ENCODE measurements at regions not wholly inside any gene's neighbourhood (a gene's known extent, or its start where the extent isn't known, plus 50 kb on each side); places are given as distances from the start of the nearest gene placed in this dataset.

- intact Hi-C loops (cut with micrococcal nuclease): no loop called here
- no peak overlapping the region for H2AFZ ChIP-seq (ENCODE audit: insufficient read depth, low read depth, low read length, poor library complexity, severe bottlenecking)
- peak overlapping the region in 2 of 3 experiments; percentile 31 to 59 for H3K4me3 ChIP-seq (replicated peaks in 1 of 3; ENCODE audit: low read depth in 2 of 3, low read length in 3 of 3)
- TF ChIP-seq, protein P1, sequence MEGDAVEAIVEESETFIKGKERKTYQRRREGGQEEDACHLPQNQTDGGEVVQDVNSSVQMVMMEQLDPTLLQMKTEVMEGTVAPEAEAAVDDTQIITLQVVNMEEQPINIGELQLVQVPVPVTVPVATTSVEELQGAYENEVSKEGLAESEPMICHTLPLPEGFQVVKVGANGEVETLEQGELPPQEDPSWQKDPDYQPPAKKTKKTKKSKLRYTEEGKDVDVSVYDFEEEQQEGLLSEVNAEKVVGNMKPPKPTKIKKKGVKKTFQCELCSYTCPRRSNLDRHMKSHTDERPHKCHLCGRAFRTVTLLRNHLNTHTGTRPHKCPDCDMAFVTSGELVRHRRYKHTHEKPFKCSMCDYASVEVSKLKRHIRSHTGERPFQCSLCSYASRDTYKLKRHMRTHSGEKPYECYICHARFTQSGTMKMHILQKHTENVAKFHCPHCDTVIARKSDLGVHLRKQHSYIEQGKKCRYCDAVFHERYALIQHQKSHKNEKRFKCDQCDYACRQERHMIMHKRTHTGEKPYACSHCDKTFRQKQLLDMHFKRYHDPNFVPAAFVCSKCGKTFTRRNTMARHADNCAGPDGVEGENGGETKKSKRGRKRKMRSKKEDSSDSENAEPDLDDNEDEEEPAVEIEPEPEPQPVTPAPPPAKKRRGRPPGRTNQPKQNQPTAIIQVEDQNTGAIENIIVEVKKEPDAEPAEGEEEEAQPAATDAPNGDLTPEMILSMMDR (IDR thresholded peaks at IDR 0.05): no peak
- H3K4me1 ChIP-seq (ENCODE audit: control insufficient read depth in 1 of 2, insufficient read depth in 2 of 2, low read length in 2 of 2): peaks cover 43 to 51% of the 10 kb centered on the region in 2 donors
- H3K27me3 ChIP-seq (ENCODE audit: control insufficient read depth in 2 of 2, insufficient read depth in 2 of 2, low read length in 2 of 2): no peaks in the 10 kb centered on the region
- peak overlapping the region; percentile 70 to 89 (median 77) for H3K27ac Mint-ChIP-seq
- H3K4me1 Mint-ChIP-seq: peaks cover 55% of the 10 kb centered on the region
- 10% methylated on average over 2 of the region's 7 CpGs for WGBS (ENCODE audit: insufficient coverage)
- no peaks in the 10 kb centered on the region for H3K36me3 ChIP-seq (replicated peaks in 1 of 2; ENCODE audit: control insufficient read depth in 1 of 2, insufficient read depth in 2 of 2, low read length in 2 of 2)
- no peaks in the 10 kb centered on the region for H3K9me3 ChIP-seq (replicated peaks in 1 of 2; ENCODE audit: control insufficient read depth in 1 of 2, insufficient read depth in 1 of 2, low read length in 2 of 2)
- peak overlapping the region; percentile 17 to 66 for H3K4me3 Mint-ChIP-seq
- H3K9ac ChIP-seq (ENCODE audit: insufficient read depth, low read length, poor library complexity, severe bottlenecking): no peak overlapping the region
- H3K9me3 Mint-ChIP-seq: peaks cover 0 to 2% (median 0%) of the 10 kb centered on the region in 7 donors
- peak overlapping the region in 1 of 2 donors; percentile 63 for H3K27ac ChIP-seq (ENCODE audit: low read depth in 1 of 2, low read length in 2 of 2)
- no peaks in the 10 kb centered on the region for H3K36me3 Mint-ChIP-seq
- DNase-seq: peak; percentile 51 to 60 (median 59)
- no peaks in the 10 kb centered on the region for H3K27me3 Mint-ChIP-seq (ENCODE audit: low read depth in 3 of 3)
- no peaks in the 10 kb centered on the region for H3K79me2 ChIP-seq (ENCODE audit: insufficient read depth, low read length)
- H3K4me2 ChIP-seq (replicated peaks; ENCODE audit: extremely low read depth, low read length, poor library complexity, severe bottlenecking): peak overlapping the region; percentile 67
- no peaks in the 10 kb centered on the region for H4K20me1 ChIP-seq (ENCODE audit: insufficient read depth, low read length)
Measured at GRCh38 chr5:68369457-68370125, 154.0 kb downstream of the PIK3R1 start.

- no peak overlapping the region for H3K9ac ChIP-seq (ENCODE audit: insufficient read depth, low read length, poor library complexity, severe bottlenecking)
- H3K4me3 ChIP-seq (replicated peaks in 1 of 3; ENCODE audit: low read depth in 2 of 3, low read length in 3 of 3): peak overlapping the region in 1 of 3 experiments; percentile 59
- Mint-ChIP-seq H3K9me3 (peaks cover 0 to 2% (median 0%) of the 10 kb centered on the region in 7 donors), H3K36me3 (no peaks in the 10 kb centered on the region), H3K4me3 (peak overlapping the region in 1 of 2 donors; percentile 17), H3K4me1 (peaks cover 61% of the 10 kb centered on the region), H3K27me3 (ENCODE audit: low read depth in 3 of 3) (no peaks in the 10 kb centered on the region), H3K27ac (peak overlapping the region in 5 of 7 donors; percentile 31 to 89 (median 74))
- no peak for DNase-seq
- intact Hi-C loops (cut with micrococcal nuclease): no loop called here
- H3K36me3 ChIP-seq (replicated peaks in 1 of 2; ENCODE audit: control insufficient read depth in 1 of 2, insufficient read depth in 2 of 2, low read length in 2 of 2): no peaks in the 10 kb centered on the region
- H3K4me1 ChIP-seq (ENCODE audit: control insufficient read depth in 1 of 2, insufficient read depth in 2 of 2, low read length in 2 of 2): peaks cover 49 to 57% of the 10 kb centered on the region in 2 donors
- H3K9me3 ChIP-seq (replicated peaks in 1 of 2; ENCODE audit: control insufficient read depth in 1 of 2, insufficient read depth in 1 of 2, low read length in 2 of 2): no peaks in the 10 kb centered on the region
- WGBS (ENCODE audit: insufficient coverage): 100% methylated on average over 1 of the region's 2 CpGs
- no peaks in the 10 kb centered on the region for H4K20me1 ChIP-seq (ENCODE audit: insufficient read depth, low read length)
- TF ChIP-seq, protein P1 (IDR thresholded peaks at IDR 0.05): no peak
- peak overlapping the region in 1 of 2 donors; percentile 63 for H3K27ac ChIP-seq (ENCODE audit: low read depth in 1 of 2, low read length in 2 of 2)
- H3K27me3 ChIP-seq (ENCODE audit: control insufficient read depth in 2 of 2, insufficient read depth in 2 of 2, low read length in 2 of 2): no peaks in the 10 kb centered on the region
- peak overlapping the region; percentile 67 for H3K4me2 ChIP-seq (replicated peaks; ENCODE audit: extremely low read depth, low read length, poor library complexity, severe bottlenecking)
- no peaks in the 10 kb centered on the region for H3K79me2 ChIP-seq (ENCODE audit: insufficient read depth, low read length)
- no peak overlapping the region for H2AFZ ChIP-seq (ENCODE audit: insufficient read depth, low read depth, low read length, poor library complexity, severe bottlenecking)
Measured at GRCh38 chr5:68370196-68370595, 154.6 kb downstream of the PIK3R1 start.

All from CD14-positive monocyte (primary cell).